Gastroesophageal sphincter (tissue), 3 donors: ENCODE measurements at regions not wholly inside any gene's neighbourhood (a gene's known extent, or its start where the extent isn't known, plus 50 kb on each side); places are given as distances from the start of the nearest gene placed in this dataset.

Experiments used
- EP300 ChIP-seq: sonication (generic); formaldehyde crosslinking; IDR thresholded peaks from one replicate; pipeline ENCODE4 v1.6.1; 2017; ENCODE audit warnings: antibody characterized with exemption, mild to moderate bottlenecking
- POLR2A ChIP-seq, 2 donors: fragments of 450-650 bp; IDR thresholded peaks; one replicate each; pipeline ENCODE4 v1.6.1; 2017; ENCODE audit warnings: antibody characterized with exemption in 2 of 2, mild to moderate bottlenecking in 2 of 2, moderate library complexity in 1 of 2
- POLR2AphosphoS5 ChIP-seq: sonication (generic); formaldehyde crosslinking; IDR thresholded peaks from one replicate; pipeline ENCODE4 v1.6.1; 2017; ENCODE audit warnings: antibody characterized with exemption
- TF ChIP-seq, protein P1 (sequence below), 4 experiments: fragments of 200-600 bp in 2 of 4; fragments of 450-650 bp in 2 of 4; sonication (generic) in 1 of 4; IDR thresholded peaks; one replicate each; pipeline ENCODE4 v1.5.1; 2017 to 2019; ENCODE audit warnings: antibody characterized with exemption in 4 of 4, mild to moderate bottlenecking in 2 of 4, moderate library complexity in 2 of 4

DNA sequence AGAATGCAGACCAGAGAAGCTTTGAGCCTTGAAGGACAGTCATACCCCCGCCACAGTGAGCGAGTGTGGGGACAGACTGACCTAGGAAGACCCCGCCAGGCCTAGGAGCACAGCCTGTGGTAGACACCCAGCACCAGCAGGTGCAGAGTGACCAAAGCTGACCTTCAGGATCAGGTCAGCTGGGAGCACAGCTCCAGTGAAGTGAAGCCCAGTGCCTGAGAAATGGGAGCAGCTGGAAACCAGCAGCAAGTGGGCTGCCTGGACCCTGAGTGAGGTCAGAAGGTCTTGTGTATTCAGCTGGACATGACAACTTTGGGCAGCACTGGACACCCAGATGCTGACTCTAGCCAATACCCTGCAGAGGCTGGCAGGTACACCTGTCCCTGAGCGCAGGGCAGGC, 268.9 kb downstream of the TEX29 start:
- TF ChIP-seq POLR2A (IDR thresholded peaks at IDR 0.05) (no peak), EP300 (no peak), POLR2AphosphoS5 (no peak)
- TF ChIP-seq, protein P1, sequence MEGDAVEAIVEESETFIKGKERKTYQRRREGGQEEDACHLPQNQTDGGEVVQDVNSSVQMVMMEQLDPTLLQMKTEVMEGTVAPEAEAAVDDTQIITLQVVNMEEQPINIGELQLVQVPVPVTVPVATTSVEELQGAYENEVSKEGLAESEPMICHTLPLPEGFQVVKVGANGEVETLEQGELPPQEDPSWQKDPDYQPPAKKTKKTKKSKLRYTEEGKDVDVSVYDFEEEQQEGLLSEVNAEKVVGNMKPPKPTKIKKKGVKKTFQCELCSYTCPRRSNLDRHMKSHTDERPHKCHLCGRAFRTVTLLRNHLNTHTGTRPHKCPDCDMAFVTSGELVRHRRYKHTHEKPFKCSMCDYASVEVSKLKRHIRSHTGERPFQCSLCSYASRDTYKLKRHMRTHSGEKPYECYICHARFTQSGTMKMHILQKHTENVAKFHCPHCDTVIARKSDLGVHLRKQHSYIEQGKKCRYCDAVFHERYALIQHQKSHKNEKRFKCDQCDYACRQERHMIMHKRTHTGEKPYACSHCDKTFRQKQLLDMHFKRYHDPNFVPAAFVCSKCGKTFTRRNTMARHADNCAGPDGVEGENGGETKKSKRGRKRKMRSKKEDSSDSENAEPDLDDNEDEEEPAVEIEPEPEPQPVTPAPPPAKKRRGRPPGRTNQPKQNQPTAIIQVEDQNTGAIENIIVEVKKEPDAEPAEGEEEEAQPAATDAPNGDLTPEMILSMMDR (IDR thresholded peaks at IDR 0.05) = no peak
